GM19328 (cell line): ENCODE measurements at regions not wholly inside any gene's neighbourhood (a gene's known extent, or its start where the extent isn't known, plus 50 kb on each side); places are given as distances from the start of the nearest gene placed in this dataset.

ENCODE experiments used
- ATAC-seq: cut with Tn5 transposase; IDR thresholded peaks from one replicate; pipeline ENCODE4 v1.9.1; 2021; ENCODE audit warnings: mild to moderate bottlenecking, moderate library complexity; ENCODE audit not compliant: unreplicated experiment

DNA sequence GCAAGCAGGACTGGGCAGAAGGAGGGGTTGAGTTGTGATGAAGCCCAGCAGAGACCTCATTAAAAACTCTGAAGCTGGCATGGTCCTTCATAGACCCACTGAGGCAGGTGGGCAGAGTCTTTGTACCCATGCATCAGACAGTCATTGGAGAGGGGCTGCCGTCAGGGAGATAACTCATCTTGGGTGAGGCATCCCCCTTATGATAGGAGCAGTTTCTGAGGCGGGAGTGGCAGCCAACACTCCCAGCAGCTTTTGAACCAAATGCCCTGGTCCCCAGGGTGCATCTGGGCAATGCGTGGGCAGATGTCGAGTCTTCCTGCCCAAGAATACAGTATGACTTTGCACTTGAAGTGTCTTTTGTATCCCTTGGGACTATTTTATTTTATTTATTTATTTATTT is 68.1 kb downstream of the HTR5A start:
- no peak for ATAC-seq

DNA sequence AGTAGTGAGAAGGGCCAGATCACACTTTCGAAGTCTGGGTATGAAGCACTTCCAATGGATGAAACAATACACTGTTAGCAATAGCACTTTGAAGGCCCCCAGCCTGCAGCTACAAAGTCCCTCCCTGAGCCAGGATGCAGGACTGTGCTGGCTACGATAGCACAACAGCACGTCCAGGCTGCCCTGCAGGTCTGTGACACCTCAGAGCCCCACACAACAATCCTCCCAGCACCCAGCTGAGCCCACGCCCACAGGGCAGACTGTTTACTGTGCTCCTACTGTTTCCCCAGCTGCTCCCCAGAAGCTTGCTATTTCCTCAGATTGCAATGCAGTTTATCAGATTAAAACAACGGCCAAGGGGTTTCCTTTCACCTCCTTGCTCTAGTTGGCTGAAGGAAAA is 71.4 kb downstream of the HTR5A start:
- ATAC-seq: no peak

DNA sequence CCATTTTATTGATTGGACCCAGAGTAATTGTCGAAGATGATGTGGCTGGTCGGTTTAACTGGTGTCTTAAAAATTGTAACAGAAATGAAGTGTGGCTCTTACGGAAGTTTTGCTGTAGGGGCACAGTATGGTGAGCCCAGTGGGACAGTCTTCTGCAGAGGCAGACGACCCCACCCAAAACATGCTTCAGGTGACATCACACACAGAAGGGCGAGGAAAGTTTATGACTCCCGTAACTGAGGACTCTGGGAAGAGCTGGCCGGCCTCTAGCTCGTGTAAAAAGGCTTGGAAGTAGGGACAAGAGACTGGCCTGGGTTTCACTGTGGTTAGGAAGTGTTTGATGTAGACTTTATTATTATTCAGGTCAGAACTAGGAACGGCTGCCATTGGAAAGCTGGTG is 73.3 kb downstream of the HTR5A start:
- ATAC-seq: no peak

DNA sequence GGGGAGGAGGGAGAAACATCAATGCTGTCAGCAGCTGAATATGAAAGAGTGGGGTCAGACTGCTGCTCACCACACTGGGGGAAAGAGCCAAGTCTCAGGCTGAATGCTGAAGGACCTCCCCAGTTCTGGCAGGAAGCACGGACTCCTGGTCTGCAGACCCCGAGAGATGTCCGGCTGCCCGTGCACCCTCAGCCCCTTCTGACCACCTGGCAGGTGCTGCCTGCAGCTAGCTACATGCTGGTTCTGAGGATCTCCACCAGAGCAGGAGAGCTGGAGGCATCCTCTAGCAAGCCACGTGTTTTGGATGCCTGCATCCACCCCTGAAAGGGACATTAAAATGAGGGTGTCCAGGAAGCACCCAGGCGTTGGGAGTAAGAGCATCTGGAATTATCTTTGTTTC is 74.2 kb downstream of the HTR5A start:
- no peak for ATAC-seq

DNA sequence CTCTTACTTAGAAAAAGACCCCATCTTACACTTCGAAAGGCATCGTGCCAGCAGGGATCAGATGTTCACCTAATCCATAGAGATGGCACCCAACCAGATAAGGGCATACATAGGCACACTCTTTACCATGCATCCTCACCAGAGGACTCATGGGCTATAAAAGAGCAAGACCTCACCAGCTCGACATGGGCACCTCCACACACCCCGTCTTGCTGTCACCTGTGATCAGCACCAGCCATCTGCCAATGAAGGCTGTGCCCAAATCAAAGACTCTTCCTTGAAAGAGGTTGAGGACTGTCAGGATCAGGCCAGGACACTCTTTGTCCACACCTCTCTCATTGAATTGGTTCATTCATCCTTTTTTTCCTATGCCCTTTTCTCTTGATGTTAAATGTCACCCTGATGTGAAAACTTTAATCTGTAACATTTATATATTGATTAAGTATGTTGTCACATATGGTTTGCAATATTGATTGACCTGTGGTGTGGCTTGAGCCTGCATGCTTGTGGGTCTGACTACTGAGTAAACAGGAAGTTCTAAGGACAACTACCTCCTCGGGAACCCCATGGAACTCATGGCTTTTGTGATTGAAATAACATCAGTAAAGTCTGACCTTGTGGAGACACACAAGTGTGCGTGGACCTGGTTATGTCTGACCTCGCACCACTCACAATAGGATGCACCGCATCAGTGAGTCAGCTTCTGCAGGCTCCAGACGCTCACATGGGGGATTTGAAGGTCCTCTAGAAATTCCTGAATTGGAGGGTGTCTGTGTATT is 75.5 kb downstream of the HTR5A start:
- no peak for ATAC-seq

DNA sequence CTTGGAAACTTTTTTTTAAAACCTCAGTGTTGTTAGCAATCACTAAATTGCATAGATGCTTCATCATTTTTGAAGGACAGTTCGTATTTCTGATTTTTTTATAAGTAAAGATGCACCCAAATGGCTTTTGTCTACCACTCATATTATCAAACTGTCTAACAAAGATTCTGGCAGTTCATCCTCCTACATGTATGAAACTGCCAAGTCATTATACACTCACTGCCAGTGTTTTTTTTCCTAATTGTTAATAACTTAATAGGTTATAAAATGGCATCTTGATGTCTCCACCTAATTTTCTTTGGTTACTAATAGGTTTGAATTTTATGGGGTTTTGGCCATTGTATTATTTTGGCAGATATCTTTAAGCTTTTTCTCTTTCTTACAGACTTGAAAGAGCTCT is 77.0 kb downstream of the HTR5A start:
- no peak for ATAC-seq

DNA sequence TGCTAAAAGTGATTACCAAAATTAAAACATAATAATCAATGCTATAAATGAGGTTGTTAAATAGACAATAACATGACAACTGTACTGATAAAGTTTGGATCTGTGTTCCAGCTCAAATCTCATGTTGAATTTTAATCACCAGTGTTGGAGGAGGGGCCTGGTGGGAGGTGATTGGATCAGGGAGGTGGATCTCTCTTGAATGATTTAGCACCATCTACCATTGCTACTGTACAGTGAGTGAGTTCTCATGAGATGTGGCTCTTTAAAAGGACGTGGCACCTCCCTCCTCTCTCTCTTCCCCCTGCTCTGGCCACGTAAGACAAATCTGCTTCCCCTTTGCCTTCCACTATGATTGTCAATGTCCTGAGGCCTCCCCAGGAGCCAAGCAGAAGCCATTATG is 77.5 kb downstream of the HTR5A start:
- no peak for ATAC-seq

DNA sequence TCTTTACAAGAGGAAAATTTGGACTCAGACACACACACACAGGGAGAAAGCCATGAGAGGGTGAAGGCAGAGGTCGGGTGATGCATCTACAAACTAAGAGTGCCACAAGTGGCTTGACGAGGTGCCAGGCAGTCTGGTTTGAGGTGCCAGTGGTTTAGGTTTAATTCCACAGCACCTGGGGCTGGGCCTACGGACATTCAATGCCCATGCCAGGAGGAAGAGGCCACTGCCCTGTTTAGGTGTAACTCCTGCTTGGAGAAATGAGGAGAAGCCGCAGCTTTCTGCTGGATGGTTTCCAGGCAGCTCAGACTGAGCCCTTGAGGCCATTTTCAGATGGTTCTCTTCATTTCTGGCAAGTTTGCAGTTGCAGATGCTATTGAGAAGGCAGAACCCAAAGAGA is 83.6 kb downstream of the HTR5A start:
- ATAC-seq: no peak

DNA sequence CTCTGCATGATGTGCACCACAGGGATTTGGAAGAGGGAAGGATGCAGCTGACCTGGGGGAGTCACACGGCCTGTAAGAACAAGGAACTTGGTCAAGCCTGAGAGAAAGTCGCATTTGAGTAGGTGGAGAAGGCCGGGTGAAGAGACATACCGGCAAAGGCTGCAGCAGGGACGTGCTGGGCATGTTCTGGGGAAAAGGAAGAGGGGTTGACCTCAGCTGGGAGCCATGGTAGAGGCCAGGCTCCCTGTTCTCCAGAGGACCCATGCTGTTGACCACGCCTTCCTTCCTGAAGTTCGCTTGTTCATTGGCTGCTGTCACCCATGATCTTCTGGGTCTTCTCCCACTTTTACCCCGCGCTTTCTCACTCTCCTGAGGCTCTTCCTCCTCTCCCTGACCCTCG is 84.5 kb downstream of the HTR5A start:
- no peak for ATAC-seq

DNA sequence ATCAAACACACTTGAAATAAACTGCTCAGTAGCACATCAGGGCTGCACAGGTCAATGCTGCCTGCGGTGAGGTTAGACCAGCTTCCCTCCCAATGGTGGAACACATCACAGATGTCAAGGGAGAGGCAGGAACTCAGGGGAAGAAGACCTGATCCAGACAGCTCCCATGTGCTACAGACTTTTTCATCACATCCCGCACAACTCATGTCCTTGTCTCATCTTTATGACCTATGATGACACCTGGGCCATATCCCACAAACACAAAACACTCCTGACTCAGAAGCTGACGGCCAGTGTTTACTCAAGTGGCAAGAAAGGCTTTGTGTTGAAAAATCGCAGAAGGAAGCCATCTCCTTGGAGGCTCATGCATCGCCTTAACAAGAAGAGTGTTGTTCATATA is 91.6 kb downstream of the HTR5A start:
- ATAC-seq: no peak

DNA sequence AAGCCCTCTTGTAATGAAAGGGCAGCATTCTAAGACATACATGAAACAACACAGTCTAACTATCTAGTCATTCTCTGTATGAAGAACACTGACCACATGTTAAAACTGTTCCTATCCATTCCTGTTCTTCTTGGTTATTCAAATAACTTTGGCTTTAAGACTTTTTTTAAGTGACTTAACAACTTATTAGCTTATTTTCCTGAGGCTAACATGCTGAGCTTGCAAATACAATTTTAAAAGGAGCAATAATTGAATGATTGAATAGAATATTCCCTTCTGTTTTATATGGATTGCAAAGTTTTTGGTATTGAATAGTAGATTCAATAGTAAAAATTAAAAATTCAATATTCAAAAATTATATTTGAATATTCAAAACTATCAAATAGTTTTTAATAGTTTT is 92.3 kb downstream of the HTR5A start:
- no peak for ATAC-seq

DNA sequence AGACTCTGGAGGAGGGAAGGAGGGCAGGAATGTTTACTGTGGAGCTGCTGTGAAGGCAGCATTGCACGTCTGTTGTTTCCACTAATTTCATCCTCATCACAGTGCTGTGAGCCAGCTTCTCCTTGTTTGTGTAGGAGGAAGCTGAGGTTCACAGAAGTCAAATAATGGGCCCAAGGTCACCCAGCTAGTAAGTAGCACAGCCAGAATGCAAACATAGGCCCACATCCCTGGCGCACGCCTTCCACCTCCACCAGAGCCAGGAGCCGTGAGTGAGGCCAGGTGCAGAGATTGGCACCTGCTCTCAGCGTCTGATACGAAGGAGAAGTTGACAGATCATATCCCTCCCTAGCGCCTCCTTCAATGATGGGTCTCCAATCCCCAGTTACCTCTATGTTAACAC is 93.6 kb downstream of the HTR5A start:
- ATAC-seq: no peak

DNA sequence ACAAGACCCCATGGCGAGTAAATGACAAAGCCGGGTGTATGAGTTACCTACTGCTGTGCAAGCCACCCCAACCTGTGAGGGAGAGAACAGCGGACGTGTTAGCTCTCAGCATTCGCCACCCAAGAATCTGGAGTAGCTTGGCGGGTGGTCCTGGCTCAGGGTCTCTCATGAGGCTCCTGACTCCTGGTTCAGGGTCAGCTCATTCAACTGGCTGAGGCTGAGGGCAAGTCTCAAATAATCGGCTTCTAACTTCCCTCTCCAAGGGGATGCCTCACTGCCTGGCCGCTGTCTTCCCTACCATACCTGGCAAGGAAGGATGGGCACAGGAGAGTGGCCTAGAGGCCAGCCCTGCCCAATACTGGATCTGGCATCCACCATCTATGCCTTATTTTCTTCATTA is 94.2 kb downstream of the HTR5A start:
- ATAC-seq: no peak

DNA sequence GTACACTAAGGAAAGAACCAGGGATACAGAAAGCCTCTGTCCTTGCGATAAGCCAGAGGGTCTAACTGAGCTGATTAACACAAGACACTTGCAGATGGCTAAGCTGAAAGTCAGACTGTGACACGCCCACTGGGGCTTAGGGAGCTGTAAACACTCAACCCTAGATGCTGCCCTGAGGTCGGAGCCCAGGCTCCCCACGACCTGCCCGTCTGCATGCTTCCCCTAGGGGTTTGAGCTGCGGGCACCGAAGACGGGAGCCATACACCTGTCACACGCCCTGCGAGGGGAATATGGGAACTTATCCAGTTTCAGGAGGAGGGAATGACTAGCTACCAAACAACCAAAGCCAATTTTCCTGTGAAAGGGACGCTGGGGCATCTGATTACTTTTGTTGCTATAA is 96.0 kb downstream of the HTR5A start:
- no peak for ATAC-seq

DNA sequence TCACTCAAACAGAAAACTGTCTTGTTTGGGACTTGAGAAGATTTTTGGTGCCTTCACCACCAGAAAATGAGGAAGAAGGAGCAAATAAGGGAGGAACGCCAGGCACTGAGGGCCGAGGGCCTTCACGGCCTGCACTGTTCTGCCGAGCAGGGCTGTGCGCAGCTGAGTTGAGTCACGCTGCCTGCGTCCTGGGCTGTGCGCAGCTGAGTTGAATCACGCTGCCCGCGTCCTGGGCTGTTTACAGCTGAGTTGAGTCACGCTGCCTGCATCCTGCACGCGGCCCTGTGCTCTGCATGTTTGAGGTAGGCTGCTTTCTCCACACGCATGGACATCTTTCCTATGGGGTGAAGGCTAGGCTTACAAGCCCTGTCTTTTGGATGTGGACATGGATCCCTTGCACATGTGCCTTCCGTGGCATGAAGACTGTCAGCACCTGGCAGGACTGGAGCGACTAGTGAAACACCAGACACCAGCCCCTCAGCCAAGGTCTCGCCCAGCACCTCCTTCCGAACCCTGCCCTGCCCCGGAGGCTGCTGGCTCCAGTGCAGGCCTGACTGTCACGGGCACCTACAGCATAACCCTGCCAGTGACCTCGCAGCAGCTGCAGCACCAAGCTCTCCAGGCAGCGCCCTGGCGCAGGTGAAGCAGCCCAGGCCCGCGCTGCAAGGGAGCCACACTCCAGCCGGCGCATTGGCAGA is 96.7 kb downstream of the HTR5A start:
- no peak for ATAC-seq

DNA sequence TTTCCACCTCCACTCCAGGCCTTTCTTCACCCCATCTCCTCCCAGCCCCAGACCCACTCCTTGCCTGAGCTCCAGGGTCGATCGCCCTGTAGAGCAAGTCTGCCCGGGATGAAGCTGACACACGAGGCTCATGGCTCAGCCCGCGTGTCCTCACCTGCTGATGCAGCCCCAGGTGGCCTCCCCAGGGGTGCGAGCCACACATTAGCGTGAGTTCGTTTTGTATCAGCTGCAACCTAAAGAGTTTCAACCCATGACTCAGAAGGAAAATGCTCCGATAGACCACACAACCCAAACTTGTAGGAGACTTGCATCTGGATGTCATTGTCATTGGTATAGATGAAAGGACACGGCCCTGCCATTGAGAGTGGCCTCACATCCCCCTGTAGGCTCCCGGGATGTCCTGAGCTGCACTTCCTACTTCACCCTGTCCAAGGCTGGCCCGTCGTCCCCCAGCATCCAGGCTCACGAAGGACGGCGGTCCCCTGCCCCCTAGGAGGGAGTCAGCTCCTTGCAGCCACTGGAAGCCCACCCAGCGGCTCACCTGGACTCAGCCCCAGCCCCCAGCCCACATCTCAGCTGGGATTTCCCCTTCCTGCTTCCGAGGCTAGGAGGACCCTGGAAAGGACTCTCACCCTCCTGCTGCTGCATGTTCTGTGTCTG is 97.7 kb downstream of the HTR5A start:
- ATAC-seq: no peak

DNA sequence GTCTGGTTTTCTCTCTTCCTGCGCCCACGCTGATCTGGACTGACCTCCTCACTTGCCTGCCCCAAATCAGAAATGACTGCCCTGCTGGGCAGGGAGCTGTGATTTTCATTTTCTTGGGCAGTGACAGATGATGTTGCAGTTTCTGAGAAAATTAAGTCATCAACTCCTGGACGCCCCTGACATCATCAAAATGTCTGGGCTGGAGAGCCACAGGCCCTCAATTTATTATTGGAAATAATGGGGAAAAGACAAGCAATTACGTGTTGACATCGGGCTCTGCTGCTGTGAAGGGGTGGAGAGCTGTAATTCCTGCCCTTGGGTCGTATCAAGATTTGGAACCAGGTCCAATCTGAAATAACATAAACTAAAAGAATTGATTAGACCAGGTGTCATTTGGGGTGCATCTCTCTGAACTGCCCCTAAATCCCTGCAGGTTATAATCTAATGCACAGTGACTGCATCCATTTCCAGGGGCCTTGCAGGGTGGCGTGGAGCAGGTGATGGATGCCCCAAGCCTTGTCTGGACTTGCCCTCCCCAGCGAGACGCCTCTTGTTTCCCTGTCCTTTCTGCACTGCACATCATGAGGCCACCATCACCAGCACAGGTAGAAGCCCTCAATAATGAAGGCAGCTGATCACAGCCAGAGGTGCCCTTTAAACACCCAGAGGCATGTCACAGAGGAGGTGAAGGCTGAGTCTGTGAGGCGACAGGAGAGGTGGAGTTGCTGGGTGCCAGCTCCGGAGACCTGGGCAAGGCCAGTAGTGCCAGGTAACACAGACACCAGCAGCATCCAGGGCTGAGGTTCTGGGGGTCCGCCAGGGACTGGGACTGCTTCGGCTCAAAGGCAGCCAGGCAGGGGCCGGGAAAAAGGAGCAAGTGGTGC is 98.7 kb downstream of the HTR5A start:
- ATAC-seq: no peak

DNA sequence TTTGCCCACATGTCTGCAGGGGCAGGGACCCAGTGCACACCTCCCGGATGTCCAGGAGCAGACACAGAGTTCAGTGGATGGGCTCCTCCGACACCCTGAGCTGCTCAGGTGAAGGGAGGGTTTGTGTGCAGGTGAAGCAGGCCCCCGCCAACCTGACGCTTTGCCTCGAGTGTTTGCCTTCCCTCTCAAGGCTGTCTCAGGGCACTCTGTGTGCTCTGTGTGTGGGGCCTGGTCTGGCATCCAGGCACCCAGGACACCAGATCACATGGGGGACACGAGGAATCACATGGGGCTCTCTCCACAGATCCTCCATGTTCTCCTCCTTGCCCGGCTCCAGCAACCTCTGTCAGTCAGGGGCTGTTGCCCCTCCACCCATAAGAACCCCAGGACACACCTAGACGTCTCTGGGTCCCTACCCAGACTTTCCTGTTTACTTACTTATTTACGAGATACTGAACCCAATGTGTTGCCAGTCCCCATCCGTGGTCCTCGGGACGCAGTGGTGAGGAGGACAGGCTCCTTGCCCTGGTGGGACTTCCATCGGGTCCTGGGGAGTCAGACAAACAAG is 99.5 kb downstream of the HTR5A start:
- ATAC-seq: no peak

DNA sequence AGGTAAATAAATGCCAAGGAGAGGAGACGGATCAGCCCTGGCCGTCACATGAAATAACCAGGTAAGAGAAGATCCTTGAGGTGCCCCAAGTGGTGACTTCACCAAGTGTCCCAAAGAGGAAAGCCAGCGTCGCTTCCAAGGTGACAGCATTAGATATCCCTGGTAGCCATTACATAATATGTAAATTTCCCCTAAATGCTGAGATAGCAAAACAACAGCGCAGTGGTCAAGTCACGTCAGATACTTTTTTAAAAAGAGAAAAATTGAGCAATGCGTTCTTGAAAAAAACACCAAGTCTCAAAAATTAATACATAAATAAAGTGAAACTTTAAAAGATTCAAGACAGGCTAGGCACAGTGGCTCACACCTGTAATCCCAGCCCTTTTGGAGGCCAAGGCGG is 100.2 kb downstream of the HTR5A start:
- no peak for ATAC-seq

DNA sequence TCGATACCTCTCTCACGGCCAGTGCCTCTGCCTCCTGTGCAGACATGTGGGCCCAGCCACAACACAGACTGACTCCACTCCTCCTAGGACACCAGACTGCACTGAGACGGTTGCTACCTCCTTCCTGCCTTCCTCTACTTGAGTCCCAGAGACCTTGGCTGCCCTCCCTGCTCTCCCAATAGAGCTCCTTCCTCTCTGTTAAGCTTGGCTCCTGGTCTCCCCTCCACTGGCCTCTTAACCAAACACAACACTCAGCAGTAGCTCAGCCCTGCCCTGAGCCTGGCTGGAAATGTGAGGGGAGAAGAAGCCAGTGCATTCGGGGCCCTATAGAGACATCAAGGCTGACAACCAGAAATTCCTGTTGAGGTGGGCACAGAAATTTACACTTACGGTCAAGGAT is 102.0 kb downstream of the HTR5A start:
- no peak for ATAC-seq

DNA sequence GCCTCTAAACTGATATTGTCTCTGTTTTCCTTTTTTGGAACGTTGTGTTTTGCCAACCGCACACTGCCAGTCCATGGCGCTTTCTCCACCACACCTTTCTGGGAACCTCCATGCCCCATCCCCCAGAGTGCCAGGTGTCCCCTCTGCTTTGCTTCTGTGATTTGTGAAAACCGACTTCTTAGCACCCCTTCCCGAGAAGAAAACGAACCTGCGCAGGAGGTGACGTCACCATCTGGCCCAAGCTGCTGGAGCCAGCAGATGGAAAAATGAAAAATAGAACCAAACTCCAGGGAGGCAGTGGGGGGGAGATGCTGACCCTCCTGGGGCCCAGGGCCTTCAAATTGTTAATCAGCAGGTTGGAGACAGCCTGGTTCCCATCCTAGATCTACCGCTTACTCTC is 103.8 kb downstream of the HTR5A start:
- ATAC-seq: no peak
